CD1c-positive myeloid dendritic cell (primary cell): ENCODE measurements at regions not wholly inside any gene's neighbourhood (a gene's known extent, or its start where the extent isn't known, plus 50 kb on each side); places are given as distances from the start of the nearest gene placed in this dataset.
A peak's percentile ranks its signal among the peaks of the same experiment; 100 is the strongest.
"Not testable (repeated sequence)": the region's sequence is repeated elsewhere in the genome, so short reads cannot be mapped to it uniquely, and the experiment has no call there.

Source experiments
- DNase-seq: peaks from one replicate; pipeline ENCODE4 v3.0.0-alpha.2; 2016; ENCODE audit errors: extremely low spot score

DNA sequence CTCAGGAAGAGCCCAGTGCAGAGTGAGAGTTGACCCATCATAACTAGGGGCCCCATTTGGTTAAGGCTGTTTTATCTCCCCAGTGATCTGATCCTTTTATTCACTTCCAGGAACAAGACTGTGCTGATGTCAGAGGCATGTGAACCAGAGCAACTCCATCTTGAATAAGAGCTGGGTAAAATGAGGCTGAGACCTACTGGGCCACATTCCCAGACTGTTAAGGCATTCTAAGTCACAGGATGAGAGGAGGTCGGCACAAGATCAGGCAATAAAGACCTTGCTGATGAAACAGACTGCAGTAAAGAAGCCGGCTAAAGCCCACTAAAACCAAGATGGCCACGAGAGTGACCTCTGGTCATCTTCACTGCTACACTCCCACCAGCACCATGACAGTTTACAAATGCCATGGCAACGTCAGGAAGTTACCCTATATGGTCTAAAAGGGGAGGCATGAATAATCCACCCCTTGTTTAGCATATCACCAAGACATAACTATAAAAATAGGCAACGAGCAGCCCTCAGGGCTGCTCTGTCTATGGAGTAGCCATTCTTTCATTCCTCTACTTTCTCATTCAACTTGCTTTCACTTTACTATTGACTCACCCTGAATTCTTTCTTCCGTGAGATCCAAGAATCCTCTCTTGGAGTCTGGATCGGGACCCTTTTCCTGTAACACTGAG is 55.3 kb upstream of the CHST15 start:
- not testable (repeated sequence) for DNase-seq

- DNase-seq = no peak
These were observed 53.1 kb upstream of the CHST15 start for GRCh38 chr10:124146483-124146882.

DNA sequence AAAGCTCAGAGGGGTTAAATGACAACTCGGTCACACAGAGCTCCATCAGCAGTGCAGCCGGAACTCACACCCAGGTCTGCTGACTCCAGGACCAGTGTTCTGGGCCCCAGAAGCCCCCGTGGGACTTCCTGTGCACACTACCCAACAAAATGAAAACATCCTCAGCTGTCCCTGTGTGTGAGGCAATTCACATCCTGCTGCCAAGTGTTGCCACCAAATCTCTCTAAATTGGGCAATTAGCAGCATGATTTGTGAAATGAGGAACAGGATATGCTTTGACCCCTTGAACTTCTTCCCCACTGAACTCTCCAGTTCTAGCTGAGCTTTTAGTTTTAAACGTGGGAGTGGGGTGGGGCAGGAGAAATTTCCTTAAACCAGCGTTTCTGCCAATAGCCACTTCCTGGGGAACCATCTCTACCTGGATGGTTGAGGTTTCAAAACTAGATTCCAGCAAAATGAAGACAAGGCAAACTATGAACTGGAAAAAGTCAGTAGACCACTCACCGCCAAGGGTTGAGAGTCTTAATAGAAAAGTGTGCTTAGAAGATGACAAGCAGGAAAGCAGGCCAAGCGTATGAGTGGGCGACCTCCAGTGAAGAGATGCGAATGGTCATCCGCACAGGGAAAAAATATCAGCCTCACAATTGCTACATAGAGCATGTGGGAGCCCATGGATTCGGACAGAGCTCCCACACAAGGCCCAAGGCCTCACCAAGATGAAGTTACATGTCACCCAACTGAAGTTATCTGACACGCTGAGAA is 51.9 kb upstream of the CHST15 start:
- peak; percentile 95 for DNase-seq

DNA sequence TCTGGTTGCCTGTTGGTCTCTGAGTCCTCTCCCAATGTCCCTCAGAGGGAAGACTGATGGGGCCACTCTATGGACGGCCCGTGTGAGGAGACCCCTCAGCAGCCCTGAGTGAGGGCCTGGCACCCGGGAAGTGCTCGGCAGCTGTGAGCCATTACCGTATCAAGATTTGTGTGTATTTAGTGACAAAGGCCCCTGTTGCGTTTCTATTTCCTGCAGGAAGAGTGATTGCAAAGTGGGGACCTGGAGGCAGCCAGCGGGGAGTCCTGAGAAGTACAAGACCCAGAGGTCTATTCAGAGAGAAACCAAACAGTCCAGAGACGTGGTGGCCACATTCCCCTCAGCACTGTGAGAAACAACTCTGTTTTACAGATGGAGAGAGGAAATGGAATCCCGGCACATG is 51.1 kb upstream of the CHST15 start:
- no peak for DNase-seq

GRCh38 chr10:124143721-124144120 is 50.3 kb upstream of the CHST15 start:
- DNase-seq = no peak
